Astrocyte of the cerebellum (primary cell): ENCODE measurements at regions not wholly inside any gene's neighbourhood (a gene's known extent, or its start where the extent isn't known, plus 50 kb on each side); places are given as distances from the start of the nearest gene placed in this dataset.
"Not testable (repeated sequence)": the region's sequence is repeated elsewhere in the genome, so short reads cannot be mapped to it uniquely, and the experiment has no call there.

Experiments used
- DNase-seq: peaks from one replicate; pipeline ENCODE4 v3.0.0-alpha.2; 2011; ENCODE audit warnings: low read depth
- H3K4me3 ChIP-seq: 2 replicates; pipeline ENCODE4 v1.5.1; 2011; ENCODE audit warnings: mild to moderate bottlenecking, low read depth, low read length, moderate library complexity
- in situ Hi-C: cut with HindIII; loops from 2 replicates; pipeline ENCODE4 v1.10.0; 2017; ENCODE audit warnings: low sequenced_read_pairs
- TF ChIP-seq, protein P1 (sequence below): IDR thresholded peaks from 2 replicates; pipeline ENCODE4 v1.5.1; 2012; ENCODE audit warnings: low read length, low read depth, moderate library complexity, mild to moderate bottlenecking; ENCODE audit errors: missing control alignments

DNA sequence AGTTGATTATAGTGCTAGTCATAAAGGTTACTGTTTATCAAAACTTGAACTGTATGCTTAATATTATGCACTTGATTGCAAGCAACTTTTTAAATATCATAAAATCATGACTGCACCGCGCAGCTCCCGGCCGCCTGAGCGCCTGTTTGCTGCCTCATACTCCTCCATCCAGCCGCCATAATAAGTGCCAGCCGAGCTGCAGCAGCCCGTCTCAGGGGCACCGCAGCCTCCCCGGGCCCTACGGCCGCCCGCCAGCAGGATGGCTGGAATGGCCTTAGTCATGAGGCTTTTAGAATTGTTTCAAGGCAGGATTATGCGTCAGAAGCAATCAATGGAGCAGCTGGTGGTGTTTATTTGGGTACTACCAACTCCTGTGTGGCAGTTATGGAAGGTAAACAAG, 337.2 kb downstream of the PAX3 start:
- TF ChIP-seq, protein P1, sequence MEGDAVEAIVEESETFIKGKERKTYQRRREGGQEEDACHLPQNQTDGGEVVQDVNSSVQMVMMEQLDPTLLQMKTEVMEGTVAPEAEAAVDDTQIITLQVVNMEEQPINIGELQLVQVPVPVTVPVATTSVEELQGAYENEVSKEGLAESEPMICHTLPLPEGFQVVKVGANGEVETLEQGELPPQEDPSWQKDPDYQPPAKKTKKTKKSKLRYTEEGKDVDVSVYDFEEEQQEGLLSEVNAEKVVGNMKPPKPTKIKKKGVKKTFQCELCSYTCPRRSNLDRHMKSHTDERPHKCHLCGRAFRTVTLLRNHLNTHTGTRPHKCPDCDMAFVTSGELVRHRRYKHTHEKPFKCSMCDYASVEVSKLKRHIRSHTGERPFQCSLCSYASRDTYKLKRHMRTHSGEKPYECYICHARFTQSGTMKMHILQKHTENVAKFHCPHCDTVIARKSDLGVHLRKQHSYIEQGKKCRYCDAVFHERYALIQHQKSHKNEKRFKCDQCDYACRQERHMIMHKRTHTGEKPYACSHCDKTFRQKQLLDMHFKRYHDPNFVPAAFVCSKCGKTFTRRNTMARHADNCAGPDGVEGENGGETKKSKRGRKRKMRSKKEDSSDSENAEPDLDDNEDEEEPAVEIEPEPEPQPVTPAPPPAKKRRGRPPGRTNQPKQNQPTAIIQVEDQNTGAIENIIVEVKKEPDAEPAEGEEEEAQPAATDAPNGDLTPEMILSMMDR, result no peak
- DNase-seq, result no peak
- no peak overlapping the region for H3K4me3 ChIP-seq
- in situ Hi-C loops, result no loop called here

DNA sequence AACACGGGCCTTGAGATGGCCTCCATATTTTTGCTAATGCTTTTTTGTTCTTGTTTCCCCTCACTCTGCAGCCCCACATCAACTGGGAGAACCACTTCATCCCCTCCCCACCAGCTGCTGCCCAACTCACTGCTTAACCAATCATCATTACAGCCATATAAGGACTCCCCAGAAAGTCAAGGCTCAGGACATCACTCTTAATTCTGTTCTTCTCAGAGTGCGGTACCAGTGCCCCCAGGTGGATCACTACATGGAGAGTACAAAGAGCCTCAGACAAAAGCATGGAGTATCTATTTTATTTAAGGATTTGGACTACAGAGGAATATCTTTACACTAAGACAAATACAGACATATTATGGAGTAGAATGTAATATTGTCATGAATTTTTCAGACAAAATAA, 340.6 kb downstream of the PAX3 start:
- in situ Hi-C loops, result no loop called here
- H3K4me3 ChIP-seq, result no peak overlapping the region
- TF ChIP-seq, protein P1, result peak; percentile 15
- DNase-seq, result no peak

DNA sequence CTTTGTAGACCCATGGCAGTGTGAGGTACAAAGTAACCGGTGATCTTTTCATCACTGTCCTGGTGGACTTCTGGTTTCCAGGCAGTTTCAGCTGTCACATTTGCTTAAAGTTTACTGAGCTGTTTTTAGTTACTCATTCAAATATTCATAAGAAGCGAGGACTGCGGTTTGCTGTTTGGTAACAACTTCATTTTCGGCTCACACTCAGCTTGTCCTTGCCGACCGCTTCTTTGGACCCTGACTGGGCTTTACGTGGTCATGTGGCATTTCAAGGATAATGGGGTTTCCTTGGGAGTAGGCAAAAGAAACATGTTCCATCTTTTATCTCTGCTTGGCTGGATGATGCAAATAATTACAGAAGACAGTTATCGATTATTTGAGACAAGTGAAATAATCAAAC, 350.7 kb downstream of the PAX3 start:
- TF ChIP-seq, protein P1, result no peak
- H3K4me3 ChIP-seq, result no peak overlapping the region
- DNase-seq, result no peak
- in situ Hi-C loops, result no loop called here

DNA sequence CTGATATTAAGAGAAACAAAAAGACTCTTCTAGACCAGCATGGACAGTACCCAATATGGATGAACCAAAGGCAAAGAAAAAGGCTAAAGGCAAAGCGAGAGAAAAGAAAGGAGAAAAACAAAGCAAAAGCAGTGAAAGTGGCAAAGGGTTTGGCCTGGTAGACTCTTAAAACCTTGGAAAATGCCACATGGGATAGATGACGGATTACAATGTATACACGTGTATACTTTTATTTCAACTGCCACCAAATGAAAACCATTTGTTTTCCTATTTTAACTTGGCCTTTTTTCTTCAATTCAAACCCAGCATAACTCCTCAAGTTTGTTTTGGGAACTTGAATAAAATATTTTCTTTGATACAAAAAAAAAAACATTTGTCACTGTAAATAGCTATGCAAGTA, 354.3 kb downstream of the PAX3 start:
- in situ Hi-C loops, H3K4me3 ChIP-seq, DNase-seq: not testable (repeated sequence)

- peak; percentile 49 for DNase-seq
- in situ Hi-C loops, result no loop called here
- TF ChIP-seq, protein P1, result no peak
- H3K4me3 ChIP-seq, result no peak overlapping the region
These were observed 355.6 kb downstream of the PAX3 start for GRCh38 chr2:221943076-221943810.

DNA sequence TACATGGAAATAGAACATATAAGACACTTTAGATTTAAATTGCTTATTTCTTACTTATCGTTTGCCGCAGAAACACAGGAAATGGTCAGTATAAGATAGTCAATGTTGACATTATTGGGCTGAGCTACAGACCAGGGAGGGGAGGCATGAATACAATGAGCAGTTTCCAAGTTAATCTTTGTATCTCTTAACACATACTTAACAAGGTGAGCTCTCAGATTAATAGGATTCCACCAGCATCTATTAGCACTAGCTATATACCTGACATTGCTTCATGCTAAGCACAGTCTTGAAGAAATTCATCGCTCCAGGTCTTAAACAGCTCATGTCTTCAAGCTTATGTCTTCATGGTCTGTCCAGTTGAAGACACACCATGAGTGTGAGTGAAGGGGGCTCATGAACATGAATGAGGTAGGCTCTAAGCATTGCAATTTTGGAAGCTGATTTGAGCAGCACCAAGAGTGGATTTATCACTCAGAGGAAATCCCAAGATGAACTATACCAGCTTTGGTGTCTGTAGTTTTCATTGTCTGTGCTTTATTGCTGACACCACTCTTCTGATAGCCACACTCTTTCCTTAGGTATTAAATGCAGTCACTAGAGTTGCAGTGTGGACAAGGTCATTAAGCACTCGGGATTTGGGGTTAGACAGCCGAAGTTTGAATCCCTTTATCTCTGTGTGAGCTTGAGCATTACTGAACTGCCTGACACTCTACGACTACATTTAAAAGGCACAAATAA, 359.3 kb upstream of the EPHA4 start:
- in situ Hi-C loops, result no loop called here
- no peak for DNase-seq
- H3K4me3 ChIP-seq, result no peak overlapping the region
- TF ChIP-seq, protein P1, result no peak

DNA sequence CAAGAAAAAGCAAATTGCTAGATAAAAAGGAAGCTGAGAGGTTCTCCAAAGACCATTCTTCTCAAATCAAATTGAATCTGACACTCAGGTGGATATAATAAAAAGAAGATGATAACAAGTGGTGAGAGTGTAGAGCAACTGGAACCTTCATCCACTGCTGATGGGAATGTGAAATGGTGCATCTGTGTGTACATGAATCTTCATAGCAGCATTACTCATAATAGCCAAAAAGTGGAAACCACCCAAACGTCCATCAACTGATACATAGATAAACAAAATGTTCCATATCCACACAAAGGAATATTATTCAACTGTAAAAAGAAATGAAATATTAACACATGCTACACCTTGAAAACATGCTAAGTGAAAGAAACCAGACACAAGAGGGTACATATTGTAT, 357.2 kb upstream of the EPHA4 start:
- no peak overlapping the region for H3K4me3 ChIP-seq
- no peak for DNase-seq
- in situ Hi-C loops, result no loop called here
- TF ChIP-seq, protein P1, result no peak
